NCI-H748 (cell line): ENCODE measurements at regions not wholly inside any gene's neighbourhood (a gene's known extent, or its start where the extent isn't known, plus 50 kb on each side); places are given as distances from the start of the nearest gene placed in this dataset.
"Not testable (repeated sequence)": the region's sequence is repeated elsewhere in the genome, so short reads cannot be mapped to it uniquely, and the experiment has no call there.

Source experiments
- DNase-seq: peaks from one replicate; lab custom pipeline; 2025; ENCODE audit not compliant: unreplicated experiment; lab: John Stamatoyannopoulos, UW

GRCh38 chr2:12871694-12872315 lies 155.1 kb downstream of the TRIB2 start:
- DNase-seq = no peak

GRCh38 chr2:12877761-12878160 lies 161.0 kb downstream of the TRIB2 start:
- DNase-seq = no peak

GRCh38 chr2:12879649-12880048 lies 162.9 kb downstream of the TRIB2 start:
- no peak for DNase-seq

- no peak for DNase-seq
Measured at GRCh38 chr2:12881952-12882351, 165.2 kb downstream of the TRIB2 start.

- DNase-seq = no peak
Measured at GRCh38 chr2:12882393-12882792, 165.7 kb downstream of the TRIB2 start.

GRCh38 chr2:12883906-12884305 lies 167.2 kb downstream of the TRIB2 start:
- no peak for DNase-seq

- DNase-seq = no peak
Measured at GRCh38 chr2:12884713-12885282, 168.1 kb downstream of the TRIB2 start.

GRCh38 chr2:12890066-12890465 lies 173.3 kb downstream of the TRIB2 start:
- no peak for DNase-seq

GRCh38 chr2:12890481-12890991 lies 173.8 kb downstream of the TRIB2 start:
- no peak for DNase-seq

GRCh38 chr2:12895017-12895416 lies 178.3 kb downstream of the TRIB2 start:
- DNase-seq = no peak

- no peak for DNase-seq
Measured at GRCh38 chr2:12896318-12896982, 179.7 kb downstream of the TRIB2 start.

- DNase-seq = no peak
Measured at GRCh38 chr2:12897181-12897580, 180.4 kb downstream of the TRIB2 start.

- no peak for DNase-seq
Measured at GRCh38 chr2:12903272-12903671, 186.5 kb downstream of the TRIB2 start.

GRCh38 chr2:12910431-12910830 lies 193.7 kb downstream of the TRIB2 start:
- DNase-seq = no peak

GRCh38 chr2:12915787-12916186 lies 199.1 kb downstream of the TRIB2 start:
- no peak for DNase-seq

- no peak for DNase-seq
Measured at GRCh38 chr2:12918138-12918834, 201.6 kb downstream of the TRIB2 start.

- no peak for DNase-seq
Measured at GRCh38 chr2:12918835-12919445, 202.2 kb downstream of the TRIB2 start.

- no peak for DNase-seq
Measured at GRCh38 chr2:12921321-12921720, 204.6 kb downstream of the TRIB2 start.

- DNase-seq = no peak
Measured at GRCh38 chr2:12923907-12924610, 207.3 kb downstream of the TRIB2 start.

- not testable (repeated sequence) for DNase-seq
Measured at GRCh38 chr2:12926641-12927040, 209.9 kb downstream of the TRIB2 start.
